CD4-positive, alpha-beta T cell treated with Interleukin-4 for 4 hours (primary cell): ENCODE measurements at regions not wholly inside any gene's neighbourhood (a gene's known extent, or its start where the extent isn't known, plus 50 kb on each side); places are given as distances from the start of the nearest gene placed in this dataset.

Experiments used
- DNase-seq: peaks from one replicate; pipeline ENCODE4 v3.0.0-alpha.2; 2020

DNA sequence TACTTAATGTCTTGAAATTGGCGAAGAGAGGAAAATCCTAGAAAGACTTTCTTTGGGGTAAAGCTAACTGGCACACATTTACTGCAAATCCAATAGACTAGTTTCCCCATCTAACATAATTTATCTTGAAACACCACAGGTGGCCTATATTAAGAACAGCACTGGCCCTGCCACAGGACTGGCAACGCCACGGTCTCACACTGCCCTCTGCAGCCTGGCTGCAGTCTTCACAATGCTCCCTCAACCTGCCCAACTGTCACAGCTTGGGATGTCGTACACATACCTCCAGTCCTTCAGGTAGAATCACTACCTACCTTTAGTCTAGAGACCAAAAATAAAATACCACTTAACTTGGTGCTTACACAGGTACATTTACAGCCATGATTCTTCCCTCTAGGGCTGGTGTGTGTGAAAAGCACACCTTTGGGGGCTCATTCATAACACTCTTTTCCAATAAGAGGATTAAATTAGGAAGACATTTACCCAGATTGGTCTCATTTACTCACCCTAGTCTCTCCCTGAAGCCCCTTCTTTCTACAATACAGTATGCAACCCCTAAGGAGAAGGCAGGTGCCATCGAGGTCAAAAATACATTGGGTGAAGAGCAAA lies 222.2 kb downstream of the C1D start:
- DNase-seq: no peak

DNA sequence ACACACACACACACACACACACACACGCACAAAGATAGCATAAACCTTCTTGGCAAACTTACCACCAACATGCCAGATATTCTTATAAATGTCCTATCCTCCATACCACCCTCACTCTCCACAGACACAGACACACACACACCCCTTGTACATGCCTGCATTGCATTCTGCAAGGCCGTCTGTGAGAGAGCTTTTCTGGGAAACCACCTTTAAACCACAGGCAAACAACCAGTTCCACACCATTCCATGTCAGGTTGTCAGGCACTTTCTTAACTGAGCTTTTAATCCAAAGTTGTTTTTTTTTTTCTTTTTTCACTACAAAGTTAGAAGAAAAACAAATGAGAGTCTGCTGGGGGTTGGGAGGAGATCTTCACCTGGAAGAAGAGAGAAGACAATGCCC lies 221.1 kb downstream of the C1D start:
- no peak for DNase-seq

DNA sequence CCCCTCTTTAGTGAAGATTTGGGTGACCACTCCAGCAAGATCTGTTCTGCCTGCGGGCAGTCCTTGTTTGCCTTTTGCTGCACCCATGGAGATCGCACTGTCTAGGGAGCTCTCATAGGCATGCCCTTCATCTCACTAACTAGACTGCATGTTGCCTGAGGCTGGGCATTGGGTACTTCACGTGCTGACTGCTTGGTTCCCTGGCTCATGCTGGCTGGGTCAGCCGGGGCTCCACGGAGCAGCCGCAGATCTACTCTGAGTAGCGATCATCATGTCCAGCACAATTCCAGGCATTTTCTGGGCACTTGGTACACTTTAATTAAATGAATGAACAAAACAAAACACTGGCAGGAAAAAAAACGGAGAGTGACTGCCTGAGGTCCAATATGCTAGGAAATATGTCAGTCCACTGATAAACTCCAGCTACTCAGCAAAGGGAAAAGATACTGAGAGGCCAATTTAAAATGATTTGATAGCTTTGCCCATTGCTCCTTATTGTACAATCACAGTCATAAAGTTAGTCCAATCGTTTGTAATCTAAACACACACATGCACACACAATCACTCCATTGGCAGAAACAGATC lies 220.3 kb downstream of the C1D start:
- no peak for DNase-seq

DNA sequence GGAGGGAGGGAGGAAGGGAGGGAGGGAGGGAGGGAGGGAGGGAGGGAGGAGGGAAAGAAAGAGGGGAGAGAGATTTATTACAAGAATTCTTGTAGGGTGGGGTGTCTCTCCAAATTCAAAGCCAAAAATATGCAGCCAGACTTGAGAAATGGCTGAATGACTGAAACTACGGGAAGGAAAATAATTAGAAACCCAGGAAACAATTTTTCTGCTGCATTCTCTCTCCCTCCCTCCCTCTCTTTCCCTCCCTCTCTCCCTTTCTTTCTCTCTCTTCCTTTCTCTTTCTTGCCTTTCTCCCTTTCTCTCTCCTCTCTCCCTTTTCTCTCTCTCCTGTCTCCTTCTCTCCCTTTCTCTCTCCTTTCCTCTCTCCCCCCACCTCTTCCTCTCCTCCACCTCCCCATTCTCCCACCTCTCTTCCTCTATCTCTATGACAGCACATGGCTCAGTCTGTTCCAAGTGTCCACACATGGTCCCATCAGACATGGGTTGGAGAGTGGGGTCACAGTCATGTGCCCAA lies 218.7 kb downstream of the C1D start:
- DNase-seq: no peak

DNA sequence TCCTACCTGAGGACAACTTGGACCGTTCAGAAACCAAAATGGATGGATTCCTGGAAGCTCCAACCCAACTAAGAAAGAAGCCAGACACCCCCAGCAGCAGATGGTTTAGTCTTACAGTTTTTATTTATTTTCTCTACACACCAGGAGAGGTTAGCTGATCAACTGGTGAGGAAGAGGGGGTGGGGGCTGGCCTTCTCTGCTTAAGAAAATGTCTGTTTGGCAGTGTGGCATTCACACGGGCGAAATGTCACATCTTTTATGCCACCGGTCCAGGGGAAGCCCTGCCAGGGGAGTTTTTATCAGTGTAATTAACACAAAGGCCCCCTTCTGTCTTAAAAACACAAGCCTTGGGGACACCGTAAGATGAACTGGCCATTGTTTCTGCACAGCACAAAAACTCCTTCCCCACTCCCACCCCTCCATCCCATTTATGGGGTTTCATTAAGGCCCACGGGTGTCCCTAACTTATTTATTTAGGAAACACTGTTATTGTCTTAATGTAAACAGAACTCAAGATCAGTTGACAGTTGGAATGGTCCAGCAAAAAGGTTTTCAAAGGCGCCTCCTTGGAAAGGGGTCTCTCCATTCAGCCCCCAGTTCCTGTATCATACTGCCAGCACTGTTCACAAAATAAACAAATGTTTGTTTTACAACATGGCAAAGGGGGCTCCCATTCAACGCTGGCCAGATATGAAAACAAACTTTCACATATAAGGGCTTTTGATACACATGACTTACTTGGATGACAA lies 217.0 kb downstream of the C1D start:
- DNase-seq: no peak

DNA sequence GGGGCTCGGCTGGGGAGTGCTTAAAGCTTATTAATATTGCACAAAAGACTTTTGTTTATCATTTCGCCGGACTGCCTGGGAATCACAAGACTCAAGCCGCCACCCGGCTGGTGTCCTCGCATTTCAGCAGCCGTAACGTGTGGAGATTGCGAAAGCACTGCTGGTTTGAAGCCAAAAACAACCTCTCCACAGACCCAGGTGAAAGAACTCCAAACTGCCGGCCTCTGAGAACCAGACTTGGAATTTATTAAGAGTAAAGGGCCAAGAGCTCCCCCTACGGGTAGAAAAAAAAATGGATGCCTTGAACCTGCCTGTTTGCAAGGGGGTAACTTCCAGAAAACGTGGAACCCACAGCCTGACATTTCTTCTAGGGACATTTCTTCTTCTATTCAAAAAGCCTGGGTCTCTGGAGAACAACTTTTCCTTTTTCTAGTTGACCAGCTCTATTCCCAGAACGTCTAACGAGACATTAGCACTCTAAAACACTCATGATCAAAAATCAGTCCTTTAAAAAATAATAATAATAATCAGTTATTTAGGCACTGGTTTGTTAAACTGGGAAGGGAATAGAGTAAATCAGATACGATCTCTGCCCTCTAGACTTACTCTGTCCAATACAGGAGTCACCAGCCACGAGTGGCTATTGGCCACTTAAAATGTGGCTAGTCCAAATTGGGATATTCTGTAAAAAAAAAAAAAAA lies 216.3 kb downstream of the C1D start:
- no peak for DNase-seq

DNA sequence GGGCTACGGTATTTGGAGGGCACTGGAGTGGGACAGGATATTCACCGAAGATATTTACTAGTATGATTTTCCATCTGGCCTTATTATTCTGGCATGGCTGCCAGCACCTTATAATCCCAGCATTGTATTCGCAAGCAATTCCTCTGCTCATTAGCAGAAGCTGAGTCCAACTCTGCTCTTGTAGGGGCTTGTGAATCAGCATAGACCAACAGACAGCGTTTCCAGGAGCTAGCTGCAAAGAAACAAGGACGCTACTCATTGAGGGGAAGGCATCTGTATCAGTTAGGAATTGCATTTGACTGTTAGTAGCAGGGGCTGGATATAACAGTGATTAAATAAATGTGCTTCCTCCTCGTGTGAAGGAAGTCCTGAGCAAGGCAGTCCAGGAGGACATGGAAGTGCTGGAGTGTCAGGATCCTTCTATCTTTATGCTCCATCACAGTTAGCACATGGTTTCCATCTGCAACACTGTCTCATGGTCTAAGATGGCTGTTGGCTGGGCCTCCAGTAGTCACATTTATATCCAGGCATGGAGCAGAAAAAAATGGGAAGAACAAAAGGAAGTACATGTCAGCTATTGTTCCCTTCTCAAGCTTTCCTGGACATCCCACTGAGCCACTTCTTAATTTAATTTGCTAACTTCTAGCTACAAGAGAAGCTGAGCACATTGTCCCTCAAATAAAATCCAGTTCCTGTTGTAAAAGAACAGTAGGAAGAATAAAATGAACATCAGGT lies 214.1 kb downstream of the C1D start:
- DNase-seq: no peak

DNA sequence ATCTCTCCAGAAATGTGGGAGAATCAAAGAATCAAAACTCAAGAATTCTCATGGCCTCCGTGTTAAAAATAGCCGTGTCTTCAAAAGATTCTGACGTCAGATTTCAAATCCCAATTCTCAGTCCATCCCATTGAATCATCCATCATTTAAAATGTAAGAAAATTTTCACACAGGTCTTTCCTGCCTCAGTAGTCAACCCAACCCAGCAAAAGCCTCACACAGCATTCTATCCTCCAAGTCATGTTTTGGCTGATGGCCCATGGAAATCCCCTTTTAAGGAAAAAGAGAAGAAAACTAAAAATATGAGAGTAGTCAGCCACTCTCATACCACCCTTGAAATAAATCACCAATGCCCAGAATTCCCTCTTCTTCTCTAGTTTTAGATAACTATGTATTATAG lies 211.8 kb downstream of the C1D start:
- DNase-seq: no peak

DNA sequence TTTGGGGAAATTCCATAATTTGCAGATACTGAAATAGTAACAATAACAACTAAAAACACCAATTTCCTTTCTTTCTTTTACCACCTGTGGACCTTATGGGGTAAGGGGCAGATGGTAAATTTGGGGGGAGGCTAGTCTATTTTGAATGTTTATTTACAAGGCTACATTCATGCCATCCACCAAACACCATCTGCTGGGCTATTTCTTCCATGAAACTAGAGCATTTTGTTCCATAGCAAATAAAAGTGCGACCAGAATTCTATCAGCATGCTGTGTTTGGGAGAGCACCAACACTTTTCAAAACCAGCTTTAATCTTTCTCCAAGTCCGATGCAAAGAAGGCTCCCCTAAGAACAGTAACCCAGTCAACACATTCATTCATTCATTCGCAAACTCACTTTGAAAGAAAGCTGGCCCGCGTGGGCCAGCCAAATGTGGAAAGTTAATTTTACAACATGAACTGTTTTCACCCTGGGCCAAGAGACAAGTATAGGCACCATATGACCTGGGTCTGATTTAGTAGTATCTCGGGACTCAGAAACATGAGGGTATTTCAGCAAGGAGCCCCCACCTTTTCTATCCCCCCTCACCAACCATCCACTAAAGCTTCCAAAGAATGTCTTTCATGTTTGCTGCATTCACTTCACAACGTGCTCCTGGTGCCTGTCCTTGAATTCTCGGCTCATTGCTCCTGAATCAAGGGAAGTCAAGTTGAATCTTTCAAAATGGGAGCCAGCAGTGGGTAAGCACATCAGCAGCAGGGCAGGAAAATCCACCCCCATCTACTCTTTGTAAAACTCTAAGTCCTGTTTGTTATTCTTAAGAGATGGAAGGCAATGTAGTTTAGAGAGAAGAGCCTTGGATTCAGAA lies 210.6 kb downstream of the C1D start:
- DNase-seq: no peak

DNA sequence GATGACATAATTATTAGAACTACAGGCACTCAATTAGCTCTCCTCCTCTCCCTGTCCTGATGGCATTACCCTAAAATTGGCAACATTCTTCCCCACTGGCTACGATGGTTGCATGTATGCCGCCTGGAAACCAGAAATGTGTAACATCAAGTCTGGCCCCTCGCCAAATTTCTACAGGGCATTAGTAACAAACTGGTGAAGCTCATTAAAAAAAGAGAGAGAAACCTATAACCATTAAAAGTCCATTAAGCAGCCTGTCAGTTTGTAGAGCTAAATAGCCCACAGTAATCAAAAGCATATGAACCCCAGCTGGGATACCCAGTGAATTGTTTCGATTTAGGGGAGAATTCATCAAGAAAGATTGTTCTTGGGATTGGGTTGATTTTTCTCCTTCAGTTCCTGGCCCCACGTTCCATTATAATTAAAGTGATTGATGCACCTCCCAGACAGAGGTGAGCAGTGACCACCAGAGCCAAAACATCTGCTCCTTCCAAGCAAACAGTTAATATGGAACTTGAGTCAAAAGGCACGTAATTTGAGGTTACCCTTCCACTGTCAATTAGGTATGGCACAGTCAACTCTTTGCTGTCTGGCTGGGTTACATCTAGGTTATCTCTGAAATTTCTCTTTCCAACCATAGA lies 208.6 kb downstream of the C1D start:
- DNase-seq: no peak

DNA sequence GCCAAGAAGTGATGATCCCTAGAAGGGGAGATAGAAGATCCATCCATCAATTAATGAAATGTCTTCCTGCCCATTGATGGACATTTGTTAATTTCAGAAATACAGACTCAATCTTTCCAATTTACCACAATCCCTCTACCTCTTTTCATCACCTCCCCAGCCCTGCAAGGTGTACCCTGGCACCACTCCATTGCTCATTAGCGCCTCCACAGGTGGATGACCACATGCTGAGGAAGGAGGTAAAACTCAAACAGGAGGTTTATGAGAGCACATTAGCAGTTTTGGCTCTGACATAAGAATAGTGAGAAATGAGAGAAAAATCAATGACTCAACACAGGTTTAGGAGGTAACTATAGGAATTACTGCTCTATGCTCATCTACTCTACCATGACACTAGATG lies 208.0 kb downstream of the C1D start:
- no peak for DNase-seq

DNA sequence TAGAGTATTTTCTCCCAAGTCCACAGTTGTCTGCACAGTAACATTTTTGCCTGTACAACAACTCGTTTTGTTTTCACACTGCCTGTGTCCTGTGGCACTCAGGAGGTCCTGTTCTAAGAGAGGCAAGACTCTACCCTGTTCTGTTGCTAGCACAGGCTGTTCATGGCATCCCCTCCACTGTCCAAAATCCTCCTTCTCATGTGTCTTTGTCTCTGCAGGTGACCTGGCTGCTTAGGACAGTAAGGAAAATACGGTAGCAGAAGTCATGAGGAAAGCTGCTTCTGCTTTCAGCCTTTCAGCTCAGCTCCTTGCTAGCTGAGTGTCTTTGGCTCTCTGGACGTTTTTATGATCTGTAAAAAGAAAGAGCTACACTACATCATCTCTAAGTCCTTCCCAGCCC lies 205.9 kb downstream of the C1D start:
- no peak for DNase-seq

DNA sequence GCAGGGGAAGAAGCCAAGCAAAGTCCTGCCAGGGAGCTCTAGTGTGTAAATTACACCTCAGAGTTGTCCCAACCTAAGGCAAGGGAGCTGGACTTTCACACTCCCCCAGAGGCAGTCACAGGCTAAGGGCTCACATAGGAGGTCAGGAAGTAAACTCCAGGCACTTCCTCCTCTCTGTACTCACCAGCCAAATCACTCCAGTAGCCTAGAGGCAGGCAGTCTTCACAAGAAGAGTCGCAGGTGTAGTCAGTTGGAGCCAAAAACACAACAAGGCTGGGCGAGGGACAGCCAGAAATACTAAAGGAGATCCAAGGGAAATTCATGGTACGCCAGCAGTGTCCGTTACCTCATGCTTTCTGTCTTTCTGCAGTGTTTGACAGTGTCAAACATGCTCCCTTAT lies 205.0 kb downstream of the C1D start:
- DNase-seq: no peak

DNA sequence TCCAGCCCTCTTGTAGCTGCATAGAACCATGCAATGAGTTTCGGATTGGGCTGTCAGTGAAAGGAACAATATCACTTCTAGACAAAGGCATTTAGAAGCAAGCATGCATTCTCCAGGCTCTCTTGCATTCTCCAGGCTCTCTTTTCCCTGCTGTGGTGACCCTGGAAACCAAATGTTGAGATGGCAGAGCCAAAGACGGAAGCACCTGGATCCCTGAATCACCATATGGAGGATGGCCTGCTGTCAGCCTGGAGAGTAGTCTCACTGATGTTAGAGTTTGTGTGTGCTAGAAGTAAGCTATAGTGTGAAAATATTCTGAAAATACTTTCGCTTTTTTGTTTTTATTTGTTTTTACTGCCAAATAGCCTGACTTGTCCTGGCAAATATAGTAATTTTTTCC lies 203.9 kb downstream of the C1D start:
- no peak for DNase-seq

DNA sequence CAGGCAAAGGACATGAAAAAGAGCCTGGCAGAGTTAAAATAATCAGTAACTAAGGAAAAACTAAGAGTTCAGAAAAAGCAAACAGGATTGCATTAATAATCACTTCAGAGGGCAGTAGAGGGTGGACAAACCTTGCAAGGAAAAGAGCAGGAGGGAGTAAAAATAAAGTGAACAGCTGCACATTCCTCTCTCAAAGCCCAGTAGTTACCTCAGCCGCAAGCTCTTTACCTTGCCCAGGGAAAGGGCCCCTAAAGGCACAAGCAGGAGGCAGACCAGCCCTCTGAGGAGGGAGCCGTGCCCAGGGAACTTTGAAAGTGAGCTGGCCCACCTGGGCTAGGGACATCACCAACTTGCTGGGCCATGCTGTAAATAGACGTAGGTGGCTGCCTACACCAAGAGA lies 196.9 kb downstream of the C1D start:
- no peak for DNase-seq

DNA sequence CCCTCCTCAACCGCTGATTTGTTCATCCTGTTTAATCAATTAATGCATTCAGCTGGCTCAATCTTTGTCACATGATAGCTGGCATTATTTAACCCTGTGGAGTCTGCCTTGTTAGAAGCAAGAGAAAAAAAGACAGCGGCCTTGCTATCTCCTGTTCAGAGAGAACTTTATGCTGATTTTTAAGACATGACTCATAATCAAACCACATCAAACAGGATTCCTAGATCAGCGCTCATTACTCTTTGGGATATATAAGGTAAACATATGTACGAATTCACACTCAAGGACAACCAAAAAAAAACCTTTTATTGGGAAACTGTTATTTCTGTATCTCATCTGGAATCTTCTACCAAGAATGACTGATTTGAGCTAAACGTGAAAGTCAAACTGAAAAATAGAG lies 195.1 kb downstream of the C1D start:
- no peak for DNase-seq

DNA sequence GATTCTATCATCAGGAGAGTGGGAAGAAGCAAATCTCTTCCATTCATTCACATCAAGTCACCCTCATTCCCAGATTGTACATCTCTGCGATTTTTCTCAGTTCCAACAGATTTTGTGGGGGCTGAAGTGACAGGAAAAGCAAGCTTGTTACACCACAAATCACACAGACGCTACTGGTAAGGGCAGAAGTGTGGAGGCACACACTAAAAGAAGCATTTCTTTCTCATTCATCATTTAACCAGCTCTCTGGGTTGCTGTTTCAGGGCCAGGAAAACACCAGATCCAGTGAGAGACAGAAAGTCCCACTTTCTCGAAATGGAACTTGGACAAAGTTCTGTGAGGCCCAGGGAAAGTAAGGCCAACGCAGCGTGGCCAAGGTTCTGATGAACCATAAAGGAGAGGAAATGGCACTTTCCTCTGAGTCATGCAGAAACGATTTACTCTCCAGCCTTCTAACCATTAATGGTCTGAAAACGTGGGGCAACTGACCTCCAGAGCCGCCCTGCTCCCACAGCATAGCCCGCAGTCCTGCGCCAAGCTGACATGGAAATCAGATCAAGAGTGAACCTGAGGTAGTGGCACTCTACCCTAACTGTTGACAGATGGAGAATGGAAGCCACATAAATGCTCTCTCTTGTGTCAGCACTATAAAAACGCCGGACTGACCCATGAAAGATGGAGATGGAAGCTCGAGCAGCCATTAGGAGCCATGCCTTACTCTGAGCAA lies 191.0 kb downstream of the C1D start:
- DNase-seq: no peak

DNA sequence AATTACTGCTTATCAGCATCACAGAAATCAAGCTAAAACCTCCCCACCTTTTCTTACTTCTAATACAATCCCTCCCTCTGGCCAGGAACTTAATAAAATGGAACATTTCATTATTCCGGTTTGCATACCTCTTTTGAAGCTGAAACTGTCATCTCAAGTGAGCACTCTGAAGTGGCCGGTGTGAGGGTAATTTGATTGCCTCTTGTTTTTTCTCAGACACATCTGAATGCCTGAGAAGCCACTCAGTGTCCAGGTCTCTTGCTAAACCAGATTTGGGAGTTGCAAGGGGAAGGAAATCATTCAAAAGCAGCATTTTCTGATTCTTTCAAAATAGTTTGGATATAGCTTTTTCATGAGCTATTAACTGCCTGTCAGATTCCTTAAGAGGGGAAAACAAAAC lies 190.3 kb downstream of the C1D start:
- no peak for DNase-seq

DNA sequence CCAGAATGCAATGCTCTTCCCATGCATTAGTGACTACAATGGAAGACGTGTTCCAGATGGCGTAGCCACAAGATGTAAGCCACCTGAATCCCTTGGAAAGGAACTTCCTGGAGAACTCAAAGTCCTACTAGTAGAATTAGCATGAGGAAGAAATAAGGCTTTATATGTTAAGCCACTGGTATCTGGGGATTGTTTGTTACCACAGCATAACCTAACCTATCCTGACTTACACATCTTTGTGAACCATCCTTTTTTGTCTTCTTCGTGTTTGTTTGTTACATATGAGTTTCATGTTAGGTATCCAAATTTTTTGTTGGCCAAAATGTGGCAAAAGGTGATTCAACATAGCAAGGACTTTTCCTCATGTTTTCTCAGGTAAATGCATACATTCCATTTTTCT lies 188.9 kb downstream of the C1D start:
- DNase-seq: no peak

DNA sequence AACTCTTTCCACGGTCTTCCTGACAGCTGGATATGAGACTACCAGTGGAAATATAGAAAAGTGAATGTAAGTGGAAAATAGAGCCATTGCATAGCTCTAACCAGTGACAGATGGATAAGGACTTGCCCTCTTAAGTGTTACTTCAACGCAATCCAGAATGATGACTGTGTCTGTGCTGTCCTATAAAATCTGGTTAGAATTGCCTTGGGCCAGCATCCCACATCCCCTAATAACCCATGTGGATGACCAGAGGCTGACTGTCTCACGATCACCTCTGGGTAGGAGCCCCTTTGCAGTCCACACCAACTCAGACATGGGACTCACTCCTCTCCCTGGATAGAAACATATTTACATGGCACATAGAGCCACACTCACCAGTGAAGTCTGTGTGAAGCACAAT lies 186.6 kb downstream of the C1D start:
- DNase-seq: no peak

DNA sequence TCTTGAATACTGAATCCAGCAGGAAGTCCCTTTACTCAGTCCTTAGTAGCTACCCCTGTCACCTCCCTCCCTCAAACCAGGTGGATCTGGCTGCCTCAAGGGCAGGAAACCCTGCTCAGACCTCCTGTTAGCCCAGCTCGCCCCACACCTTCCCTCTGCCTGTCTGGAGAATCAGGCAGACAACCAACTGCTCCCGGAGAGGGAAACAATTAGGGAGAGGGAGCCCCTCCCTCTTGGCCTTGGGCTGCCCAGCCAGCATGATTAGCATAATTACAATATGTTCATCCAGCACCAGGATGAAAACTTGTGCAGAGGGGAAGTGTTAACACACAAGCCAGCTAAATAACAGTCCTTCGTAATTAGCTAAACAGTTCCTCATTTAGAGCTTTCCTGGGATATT lies 185.5 kb downstream of the C1D start:
- DNase-seq: no peak
